A673 (cell line): ENCODE measurements at regions not wholly inside any gene's neighbourhood (a gene's known extent, or its start where the extent isn't known, plus 50 kb on each side); places are given as distances from the start of the nearest gene placed in this dataset.

Experiments used
- BruUV-seq: library from RNA; stranded (reverse); fragments of 400-500 nt; replicated peaks from 2 replicates; lab custom pipeline; 2021; lab: Mats Ljungman, UMichigan
- CTCF ChIA-PET: fragments of 300-600 bp; sonication (Branson Sonifier 250); formaldehyde crosslinking; loops from one replicate; lab custom pipeline; 2022; ENCODE audit warnings: antibody characterized with exemption; lab: Charles Lee
- POLR2A ChIA-PET: fragments of 300-600 bp; sonication (Branson Sonifier 250); formaldehyde crosslinking; loops from one replicate; lab custom pipeline; 2022; ENCODE audit warnings: antibody characterized with exemption; ENCODE audit not compliant: low non-redundant PET; lab: Charles Lee
- DNase-seq: peaks from one replicate; pipeline ENCODE4 v3.0.0-alpha.2; 2015; ENCODE audit warnings: low spot score
- H3K27ac ChIP-seq: fragments of 200-600 bp; sonication (generic); 2 replicates; pipeline ENCODE4 v1.5.1; 2016; ENCODE audit warnings: mixed run types, low read depth, mild to moderate bottlenecking, mixed read lengths, antibody characterized with exemption, low read length; ENCODE audit not compliant: poor library complexity, severe bottlenecking
- H3K27me3 ChIP-seq: fragments of 200-600 bp; sonication (generic); replicated peaks from 2 replicates; pipeline ENCODE4 v1.6.1; 2017; ENCODE audit warnings: mixed run types, low read depth, mild to moderate bottlenecking, mixed read lengths, antibody characterized with exemption, low read length; ENCODE audit not compliant: insufficient read depth, poor library complexity
- H3K36me3 ChIP-seq: fragments of 200-600 bp; sonication (generic); 2 replicates; pipeline ENCODE4 v1.6.1; 2016; ENCODE audit warnings: mixed run types, mild to moderate bottlenecking, mixed read lengths, antibody characterized with exemption, low read length; ENCODE audit not compliant: insufficient read depth, poor library complexity, severe bottlenecking
- H3K4me1 ChIP-seq: fragments of 200-600 bp; sonication (generic); 2 replicates; pipeline ENCODE4 v1.6.1; 2017; ENCODE audit warnings: mixed run types, mild to moderate bottlenecking, mixed read lengths, antibody characterized with exemption, low read length; ENCODE audit not compliant: insufficient read depth, poor library complexity, severe bottlenecking
- H3K4me3 ChIP-seq: fragments of 200-600 bp; sonication (generic); 2 replicates; pipeline ENCODE4 v1.5.1; 2016; ENCODE audit warnings: low read depth, mixed run types, mild to moderate bottlenecking, mixed read lengths, low read length; ENCODE audit not compliant: poor library complexity, severe bottlenecking
- H3K9me3 ChIP-seq: fragments of 200-600 bp; sonication (generic); 2 replicates; pipeline ENCODE4 v1.6.1; 2016; ENCODE audit warnings: mixed run types, low read depth, mild to moderate bottlenecking, mixed read lengths, antibody characterized with exemption, low read length; ENCODE audit not compliant: poor library complexity, severe bottlenecking
- CTCF ChIP-seq: fragments of 300-800, 200-600 bp; sonication (generic); conservative IDR thresholded peaks from 2 replicates; pipeline ENCODE4 v1.5.1; 2017; ENCODE audit warnings: low read depth, mild to moderate bottlenecking, antibody characterized with exemption, low read length, moderate library complexity, mixed read lengths
- EZH2 ChIP-seq: fragments of 200-600 bp; sonication (generic); IDR thresholded peaks from 2 replicates; pipeline ENCODE4 v1.6.1; 2017; ENCODE audit warnings: borderline replicate concordance, low read depth, mild to moderate bottlenecking, mixed read lengths, antibody characterized with exemption, low read length; ENCODE audit not compliant: poor library complexity, severe bottlenecking
- intact Hi-C: fragments of 100-400 bp; cut with micrococcal nuclease; formaldehyde crosslinking; loops from one replicate; pipeline ENCODE4 v1.10.0; 2022; ENCODE audit not compliant: unreplicated experiment

GRCh38 chr4:173717581-173717980 lies 187.6 kb upstream of the HAND2 start:
- ChIA-PET POLR2A (no interaction called here), CTCF (no interaction called here)
- intact Hi-C loops: no loop called here
- DNase-seq: no peak
- Histone ChIP-seq H3K36me3 (no peaks in the 10 kb centered on the region), H3K9me3 (no peaks in the 10 kb centered on the region), H3K27me3 (no peaks in the 10 kb centered on the region), H3K27ac (no peak overlapping the region), H3K4me3 (no peak overlapping the region), H3K4me1 (no peaks in the 10 kb centered on the region)
- TF ChIP-seq CTCF (no peak), EZH2 (no peak)
- BruUV-seq: no TSS peak

DNA sequence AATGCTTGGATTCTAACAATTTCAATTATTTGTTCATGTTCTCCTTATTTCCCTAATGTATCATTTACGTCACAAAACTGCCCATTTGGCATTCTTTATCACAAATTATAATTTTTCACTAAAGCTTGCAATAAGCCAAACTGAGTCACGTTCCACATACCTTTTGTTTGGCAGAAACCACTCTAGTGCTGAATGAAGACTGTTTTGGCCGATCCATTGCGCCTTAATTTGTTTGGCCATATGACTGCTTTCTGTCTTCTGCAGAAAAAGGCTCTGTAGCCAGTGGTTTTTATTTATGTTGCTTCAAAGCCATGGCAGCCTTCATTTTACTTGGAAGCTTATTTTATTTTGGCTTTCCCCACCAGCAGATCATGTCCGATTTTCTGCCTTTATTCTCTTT lies 184.4 kb upstream of the HAND2 start:
- no peaks in the 10 kb centered on the region for H3K27me3 ChIP-seq
- peaks cover 6% of the 10 kb centered on the region for H3K4me1 ChIP-seq
- TF ChIP-seq CTCF (no peak), EZH2 (no peak)
- ChIA-PET POLR2A (no interaction called here), CTCF (no interaction called here)
- no peaks in the 10 kb centered on the region for H3K9me3 ChIP-seq
- intact Hi-C loops: no loop called here
- no peak overlapping the region for H3K4me3 ChIP-seq
- no TSS peak for BruUV-seq
- DNase-seq: no peak
- no peak overlapping the region for H3K27ac ChIP-seq
- H3K36me3 ChIP-seq: no peaks in the 10 kb centered on the region

DNA sequence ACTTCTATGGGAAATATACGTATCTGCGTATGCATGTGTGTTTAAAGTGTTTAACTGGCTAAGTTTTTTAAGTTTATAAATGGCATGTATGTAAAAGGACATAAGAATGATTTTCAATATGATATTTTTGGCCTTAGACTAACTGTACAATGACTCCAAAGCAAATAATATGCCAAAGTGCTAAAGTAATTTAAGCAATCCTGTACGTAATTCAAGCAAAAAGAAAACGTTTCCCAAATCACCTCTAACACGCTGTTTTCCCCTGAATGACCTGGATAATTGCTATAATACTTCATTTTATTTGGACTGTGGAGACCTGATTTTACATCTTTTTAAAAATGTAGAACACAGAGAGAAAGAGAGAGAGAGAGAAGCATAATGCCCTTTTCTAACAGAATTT lies 183.0 kb upstream of the HAND2 start:
- H3K36me3 ChIP-seq: no peaks in the 10 kb centered on the region
- peaks cover 6% of the 10 kb centered on the region for H3K4me1 ChIP-seq
- DNase-seq: no peak
- H3K9me3 ChIP-seq: no peaks in the 10 kb centered on the region
- intact Hi-C loops: no loop called here
- no peak for TF ChIP-seq EZH2
- TF ChIP-seq CTCF: no peak
- H3K4me3 ChIP-seq: no peak overlapping the region
- no peak overlapping the region for H3K27ac ChIP-seq
- H3K27me3 ChIP-seq: no peaks in the 10 kb centered on the region
- POLR2A ChIA-PET: no interaction called here
- BruUV-seq: no TSS peak
- CTCF ChIA-PET: no interaction called here
